ENCODE measurements at regions not wholly inside any gene's neighbourhood (a gene's known extent, or its start where the extent isn't known, plus 50 kb on each side); places are given as distances from the start of the nearest gene placed in this dataset.
"Not testable (repeated sequence)": the region's sequence is repeated elsewhere in the genome, so short reads cannot be mapped to it uniquely, and the experiment has no call there.

GRCh38 chr4:4084171-4084570 lies 142.6 kb downstream of the OTOP1 start:
- not testable (repeated sequence) for TF ChIP-seq CTCF (IDR thresholded peaks at IDR 0.05; ENCODE audit: poor library complexity); EZH2 (IDR thresholded peaks at IDR 0.05; ENCODE audit: borderline replicate concordance)

Measured in hepatocyte (in vitro differentiated cells).